Gastrocnemius medialis (tissue), 4 donors: ENCODE measurements at regions not wholly inside any gene's neighbourhood (a gene's known extent, or its start where the extent isn't known, plus 50 kb on each side); places are given as distances from the start of the nearest gene placed in this dataset.

Experiments used
- POLR2A ChIP-seq, 2 donors: fragments of 450-650 bp; IDR thresholded peaks; one replicate each; pipeline ENCODE4 v1.6.1; 2017; ENCODE audit warnings: antibody characterized with exemption in 2 of 2, mild to moderate bottlenecking in 2 of 2, moderate library complexity in 2 of 2
- TF ChIP-seq, protein P1 (sequence below), 5 experiments: fragments of 450-650 bp in 3 of 5; fragments of 200-600 bp in 2 of 5; sonication (generic) in 2 of 5; IDR thresholded peaks in 4 of 5; conservative IDR thresholded peaks in 1 of 5; 1 replicate in 4 of 5; 2 replicates in 1 of 5; pipeline ENCODE4 v1.5.1; 2016 to 2019; ENCODE audit warnings: antibody characterized with exemption in 5 of 5, mild to moderate bottlenecking in 3 of 5, moderate library complexity in 3 of 5

DNA sequence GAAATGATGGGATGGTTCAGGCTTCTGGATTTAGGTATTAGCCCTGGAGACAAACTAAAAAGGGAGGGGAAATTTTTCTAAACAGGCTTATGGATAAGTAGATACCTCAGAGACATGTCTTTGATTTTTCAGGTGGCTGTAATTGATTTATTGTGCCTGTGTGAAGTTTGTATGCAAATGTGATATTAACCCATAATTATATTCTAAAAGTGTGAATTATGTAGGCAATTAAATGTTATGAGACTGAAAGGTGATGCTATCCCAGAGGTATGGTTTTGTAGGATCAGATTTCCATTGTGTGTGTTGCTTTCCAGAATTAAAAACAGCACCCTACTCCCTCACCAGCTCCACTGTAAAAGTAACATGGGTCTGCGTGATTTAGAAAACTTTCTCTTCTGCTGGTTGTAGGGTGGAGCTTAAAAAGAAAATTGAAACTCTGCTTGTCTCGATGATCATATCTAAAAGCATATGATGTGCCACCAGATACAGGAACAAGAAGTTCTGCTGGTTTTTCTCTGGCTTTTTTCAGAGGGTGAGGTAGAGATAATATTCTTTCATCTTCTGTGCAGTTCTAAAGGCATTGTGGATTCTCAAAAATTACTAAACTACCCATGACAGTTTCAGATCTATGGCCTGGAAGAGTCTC is 71.8 kb upstream of the TAF11L2 start:
- TF ChIP-seq, protein P1, sequence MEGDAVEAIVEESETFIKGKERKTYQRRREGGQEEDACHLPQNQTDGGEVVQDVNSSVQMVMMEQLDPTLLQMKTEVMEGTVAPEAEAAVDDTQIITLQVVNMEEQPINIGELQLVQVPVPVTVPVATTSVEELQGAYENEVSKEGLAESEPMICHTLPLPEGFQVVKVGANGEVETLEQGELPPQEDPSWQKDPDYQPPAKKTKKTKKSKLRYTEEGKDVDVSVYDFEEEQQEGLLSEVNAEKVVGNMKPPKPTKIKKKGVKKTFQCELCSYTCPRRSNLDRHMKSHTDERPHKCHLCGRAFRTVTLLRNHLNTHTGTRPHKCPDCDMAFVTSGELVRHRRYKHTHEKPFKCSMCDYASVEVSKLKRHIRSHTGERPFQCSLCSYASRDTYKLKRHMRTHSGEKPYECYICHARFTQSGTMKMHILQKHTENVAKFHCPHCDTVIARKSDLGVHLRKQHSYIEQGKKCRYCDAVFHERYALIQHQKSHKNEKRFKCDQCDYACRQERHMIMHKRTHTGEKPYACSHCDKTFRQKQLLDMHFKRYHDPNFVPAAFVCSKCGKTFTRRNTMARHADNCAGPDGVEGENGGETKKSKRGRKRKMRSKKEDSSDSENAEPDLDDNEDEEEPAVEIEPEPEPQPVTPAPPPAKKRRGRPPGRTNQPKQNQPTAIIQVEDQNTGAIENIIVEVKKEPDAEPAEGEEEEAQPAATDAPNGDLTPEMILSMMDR (IDR thresholded peaks at IDR 0.05 in 4 of 5, conservative IDR thresholded peaks at IDR 0.05 in 1 of 5): no peak
- TF ChIP-seq POLR2A (IDR thresholded peaks at IDR 0.05): no peak
